Mucosa of descending colon (tissue), 3 donors: ENCODE measurements at regions not wholly inside any gene's neighbourhood (a gene's known extent, or its start where the extent isn't known, plus 50 kb on each side); places are given as distances from the start of the nearest gene placed in this dataset.
A peak's percentile ranks its signal among the peaks of the same experiment; 100 is the strongest.
"Not testable (repeated sequence)": the region's sequence is repeated elsewhere in the genome, so short reads cannot be mapped to it uniquely, and the experiment has no call there.

Experiments used
- ATAC-seq: fragments of 200-7000 bp; cut with Tn5 transposase; one replicate; pipeline ENCODE4 v1.9.1; 2020; ENCODE audit warnings: mild to moderate bottlenecking, moderate library complexity
- DNase-seq, 3 donors: peaks; one replicate each; pipeline ENCODE4 v3.0.0-alpha.2; 2020
- H3K36me3 ChIP-seq: fragments of 200-600 bp; one replicate; pipeline ENCODE4 v1.8.0; 2021; ENCODE audit warnings: low read depth, mild to moderate bottlenecking
- H3K4me1 ChIP-seq: fragments of 200-600 bp; one replicate; pipeline ENCODE4 v1.8.0; 2021; ENCODE audit warnings: low read depth, mild to moderate bottlenecking
- H3K4me3 ChIP-seq: fragments of 200-600 bp; one replicate; pipeline ENCODE4 v1.8.0; 2021; ENCODE audit warnings: mild to moderate bottlenecking
- H3K9me3 ChIP-seq: fragments of 200-600 bp; one replicate; pipeline ENCODE4 v1.8.0; 2021; ENCODE audit warnings: mild to moderate bottlenecking
- intact Hi-C, 2 donors: fragments of 100-400 bp; cut with DNase I in 1 of 2; cut with micrococcal nuclease in 1 of 2; formaldehyde crosslinking; loops; one replicate each; pipeline versions ENCODE4 v1.11.0 to v1.11.1; 2022; cut with DNase I, micrococcal nuclease
- TF ChIP-seq, protein P1 (sequence below): fragments of 200-600 bp; IDR thresholded peaks from one replicate; pipeline ENCODE4 v1.8.0; 2022; ENCODE audit warnings: antibody characterized with exemption, mild to moderate bottlenecking
- donor health status: DM: no; HTN: no; CAD: no; lungs with moderate emphysema.
- donor health status: DM: no; HTN: no; CAD: no.
- donor health status: DM: no; HTN: yes; CAD: no.

DNA sequence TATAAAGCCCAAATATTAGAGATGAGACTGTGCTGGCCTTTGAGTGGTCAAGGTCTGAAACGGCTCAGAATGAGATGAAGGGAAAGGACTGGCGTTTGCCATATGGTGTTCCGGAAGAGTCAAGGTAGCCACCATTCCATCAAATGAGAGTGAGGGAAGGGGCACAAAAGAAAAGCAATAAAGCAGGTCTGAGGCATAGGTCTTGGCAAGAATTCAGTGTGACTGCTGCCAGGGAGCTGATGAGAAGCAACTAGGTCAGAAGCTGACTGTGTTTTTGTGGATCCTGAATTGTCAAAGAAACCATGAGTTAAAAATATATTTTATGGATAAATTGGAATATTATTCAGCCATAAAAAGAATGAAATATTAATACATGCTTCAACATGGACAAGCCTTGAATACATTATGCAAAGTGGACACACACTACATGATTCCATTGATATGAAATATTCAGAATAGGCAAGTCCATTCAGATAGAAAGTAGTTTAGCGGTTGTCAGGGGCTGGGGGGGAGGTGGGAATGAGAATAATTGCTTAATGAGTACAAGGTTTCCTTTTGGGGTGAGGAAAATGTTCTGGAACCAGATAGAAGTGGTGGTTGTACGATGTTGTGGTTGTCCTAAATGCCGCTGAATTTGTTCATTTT is 374.6 kb downstream of the ANAPC1 start:
- ATAC-seq, H3K4me1 ChIP-seq: not testable (repeated sequence)

DNA sequence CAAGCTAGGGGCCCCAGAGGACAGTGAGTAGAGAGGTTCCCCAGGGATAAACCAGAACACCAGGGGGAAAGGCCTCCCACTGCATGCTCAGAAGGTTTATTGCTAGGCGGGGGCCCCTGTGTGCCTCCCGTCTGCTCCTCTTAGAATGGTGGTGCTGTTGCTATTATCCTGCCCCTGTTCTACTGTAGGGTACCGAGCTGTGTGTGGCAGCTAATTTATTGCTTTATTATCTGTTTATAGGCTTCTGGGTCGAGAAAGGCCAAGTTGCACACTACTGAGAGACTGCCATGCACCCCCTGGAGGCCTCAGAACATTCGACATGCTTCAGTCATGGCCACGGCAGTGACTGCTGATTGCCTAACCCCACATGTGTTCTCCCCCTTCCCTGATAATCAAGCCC is 373.6 kb downstream of the ANAPC1 start:
- H3K36me3 ChIP-seq, H3K9me3 ChIP-seq, H3K4me1 ChIP-seq, H3K4me3 ChIP-seq, DNase-seq, ATAC-seq, intact Hi-C loops: not testable (repeated sequence)

More for the DNA sequence above, 374.6 kb downstream of the ANAPC1 start:
- DNase-seq, H3K36me3 ChIP-seq, H3K9me3 ChIP-seq, H3K4me3 ChIP-seq, intact Hi-C loops: not testable (repeated sequence)

DNA sequence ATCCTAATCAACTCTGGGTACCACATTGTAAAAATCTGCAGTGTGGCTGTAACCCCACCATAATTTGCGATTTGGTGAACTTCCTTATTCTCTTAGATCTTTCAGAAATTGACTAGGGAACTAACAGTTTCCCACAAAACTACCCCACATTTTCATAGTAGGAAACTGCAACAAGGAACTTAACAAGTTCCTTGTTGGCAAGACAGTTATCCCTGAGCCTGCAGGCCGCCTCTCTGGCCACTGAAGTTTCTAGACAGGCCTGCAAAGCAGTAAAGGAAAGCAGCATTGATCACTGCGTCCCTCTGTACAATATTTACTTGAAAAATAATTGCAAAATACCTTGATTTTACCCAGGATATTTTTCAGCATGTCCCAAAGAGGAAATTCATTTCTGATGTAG is 372.9 kb downstream of the ANAPC1 start:
- H3K9me3 ChIP-seq, H3K36me3 ChIP-seq, ATAC-seq, intact Hi-C loops, H3K4me3 ChIP-seq, H3K4me1 ChIP-seq, DNase-seq: not testable (repeated sequence)

DNA sequence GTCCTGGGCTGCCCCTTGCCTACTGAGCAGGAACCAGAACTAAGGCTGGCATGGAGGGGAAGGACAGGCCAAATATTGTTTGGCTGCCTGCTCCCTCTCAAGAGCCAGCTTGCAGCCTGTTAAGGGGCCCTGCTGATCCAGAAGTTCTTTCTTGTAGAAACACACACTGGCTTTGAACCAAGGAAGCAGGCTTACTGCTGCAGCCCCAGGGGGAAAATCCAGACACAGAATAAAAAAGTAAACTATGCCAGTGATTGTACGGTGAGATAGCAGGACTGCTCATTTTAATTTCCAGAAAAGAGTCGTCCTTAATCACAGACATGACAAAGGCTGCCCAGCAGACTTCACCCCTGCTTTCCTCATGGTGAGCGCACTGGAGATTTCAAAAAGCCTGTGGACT is 371.6 kb downstream of the ANAPC1 start:
- intact Hi-C loops, DNase-seq, H3K36me3 ChIP-seq, H3K4me1 ChIP-seq, H3K9me3 ChIP-seq, H3K4me3 ChIP-seq, ATAC-seq: not testable (repeated sequence)

DNA sequence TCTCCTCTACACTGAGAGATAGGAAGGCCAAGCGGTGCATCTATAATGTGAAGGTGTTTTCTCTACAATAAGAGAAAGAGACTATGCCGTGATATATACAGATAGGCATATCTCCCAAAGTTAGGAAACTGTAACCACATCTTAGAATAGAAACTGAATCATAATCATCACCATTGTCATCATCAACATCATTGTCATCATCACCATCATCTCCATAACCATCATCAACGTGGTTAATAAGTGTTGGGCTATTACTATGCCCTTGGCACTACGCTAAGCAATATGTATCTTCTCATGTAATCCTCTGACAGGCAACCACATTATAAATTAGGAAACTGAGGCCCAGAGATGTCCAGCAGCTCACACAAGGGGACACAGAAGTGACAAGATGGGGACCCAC is 369.9 kb downstream of the ANAPC1 start:
- H3K4me3 ChIP-seq, H3K9me3 ChIP-seq, DNase-seq, H3K4me1 ChIP-seq, H3K36me3 ChIP-seq, ATAC-seq, intact Hi-C loops: not testable (repeated sequence)

DNA sequence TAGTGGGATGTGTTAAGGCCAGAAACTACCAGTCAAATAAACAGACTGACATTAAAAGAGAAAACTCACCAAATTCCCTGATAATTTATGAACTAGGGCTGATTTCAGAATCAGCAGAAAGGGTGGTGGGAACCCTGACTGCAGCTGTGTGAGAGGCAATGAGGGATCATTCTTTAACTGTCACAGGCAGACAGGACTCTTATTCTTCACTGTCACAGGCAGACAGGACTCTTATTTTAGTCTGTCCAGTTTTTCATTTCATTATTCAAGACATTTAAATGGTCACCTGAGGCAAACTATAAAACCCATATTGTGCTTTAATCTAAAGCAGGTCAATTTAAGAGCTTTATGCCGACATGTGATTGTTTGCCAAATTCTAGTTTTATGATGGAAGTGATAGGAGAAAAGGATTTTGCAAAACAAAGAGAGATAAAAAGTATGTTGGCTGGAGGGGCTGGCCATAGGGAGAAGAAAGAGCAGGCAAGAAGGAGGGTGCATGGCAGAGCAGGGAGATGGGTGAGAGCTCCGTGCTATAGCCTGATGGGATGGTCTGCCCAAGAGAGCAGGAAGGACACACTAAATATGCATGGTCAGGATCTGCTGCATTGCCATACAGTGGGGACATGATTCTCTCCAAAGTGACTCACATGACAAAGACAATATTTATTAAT is 366.8 kb downstream of the ANAPC1 start:
- intact Hi-C loops, H3K9me3 ChIP-seq, H3K36me3 ChIP-seq, H3K4me1 ChIP-seq, H3K4me3 ChIP-seq, ATAC-seq, DNase-seq: not testable (repeated sequence)

DNA sequence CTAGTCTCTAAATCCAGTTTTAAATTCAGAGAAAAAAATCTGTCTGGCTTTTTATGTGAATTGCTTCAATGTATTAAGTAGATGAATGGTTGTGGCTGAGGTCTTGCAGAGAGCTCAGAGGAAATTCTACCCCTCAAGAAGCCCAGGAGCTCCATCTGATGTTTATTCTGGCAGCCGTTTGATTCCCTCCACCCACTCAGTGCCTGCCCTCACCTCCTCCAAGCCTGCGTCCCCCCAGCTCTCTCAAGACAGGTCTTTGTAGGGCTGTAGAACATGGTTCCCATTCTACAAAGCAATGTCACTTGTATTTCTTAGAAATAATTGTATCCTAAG is 366.3 kb downstream of the ANAPC1 start:
- H3K36me3 ChIP-seq, ATAC-seq, H3K4me1 ChIP-seq, DNase-seq, H3K4me3 ChIP-seq, intact Hi-C loops, H3K9me3 ChIP-seq: not testable (repeated sequence)

DNA sequence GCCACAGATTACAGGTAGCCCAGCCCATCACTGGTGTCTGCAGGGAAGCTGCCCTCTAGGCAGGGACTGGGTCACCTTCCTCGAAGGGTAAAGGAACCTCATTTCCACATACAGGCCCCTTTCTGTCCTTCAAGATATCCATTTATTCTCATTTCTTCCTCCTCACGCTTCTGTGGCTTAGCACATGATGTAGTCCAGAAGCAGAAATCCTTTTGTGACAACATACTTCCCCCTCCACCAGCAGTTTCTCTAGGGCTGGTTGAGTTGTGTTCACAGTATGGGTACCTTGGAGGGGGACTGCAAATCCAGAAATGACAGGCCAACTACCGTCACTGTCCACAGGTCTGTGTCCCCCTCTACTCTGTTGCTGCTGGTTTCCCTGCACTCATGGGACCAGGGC is 364.9 kb downstream of the ANAPC1 start:
- H3K36me3 ChIP-seq = no peaks in the 10 kb centered on the region
- no peak for ATAC-seq

DNA sequence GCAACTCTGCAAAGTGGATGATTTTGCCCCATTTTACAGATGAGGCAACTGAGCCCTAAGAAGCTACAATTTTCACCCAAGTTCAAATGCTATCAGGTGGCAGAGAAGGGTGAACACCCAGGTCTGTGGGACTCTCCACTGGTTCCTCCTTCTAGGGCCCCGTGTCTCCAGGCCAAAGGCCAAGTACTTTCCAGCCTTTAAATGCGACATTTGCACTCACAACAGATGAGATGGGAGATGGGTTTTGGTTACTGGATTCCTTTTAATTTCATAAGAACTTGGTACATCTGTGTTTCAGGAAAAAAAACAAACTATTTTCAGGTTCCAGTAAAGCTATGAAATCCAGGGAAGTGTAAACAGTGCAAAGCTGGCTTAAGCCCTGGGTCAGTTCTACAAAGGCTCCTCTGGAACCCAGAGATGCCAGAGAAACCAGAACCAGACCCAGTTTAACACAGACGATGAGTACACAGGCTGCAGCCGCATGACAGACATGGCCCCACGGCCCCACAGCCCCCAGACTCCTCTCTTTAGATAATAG is 361.7 kb downstream of the ANAPC1 start:
- H3K9me3 ChIP-seq = no peaks in the 10 kb centered on the region
- H3K4me3 ChIP-seq = no peak overlapping the region
- intact Hi-C loops = no loop called here
- ATAC-seq (peak; percentile 20), DNase-seq (no peak)
- no peaks in the 10 kb centered on the region for H3K36me3 ChIP-seq
- H3K4me1 ChIP-seq = no peaks in the 10 kb centered on the region
- TF ChIP-seq, protein P1, sequence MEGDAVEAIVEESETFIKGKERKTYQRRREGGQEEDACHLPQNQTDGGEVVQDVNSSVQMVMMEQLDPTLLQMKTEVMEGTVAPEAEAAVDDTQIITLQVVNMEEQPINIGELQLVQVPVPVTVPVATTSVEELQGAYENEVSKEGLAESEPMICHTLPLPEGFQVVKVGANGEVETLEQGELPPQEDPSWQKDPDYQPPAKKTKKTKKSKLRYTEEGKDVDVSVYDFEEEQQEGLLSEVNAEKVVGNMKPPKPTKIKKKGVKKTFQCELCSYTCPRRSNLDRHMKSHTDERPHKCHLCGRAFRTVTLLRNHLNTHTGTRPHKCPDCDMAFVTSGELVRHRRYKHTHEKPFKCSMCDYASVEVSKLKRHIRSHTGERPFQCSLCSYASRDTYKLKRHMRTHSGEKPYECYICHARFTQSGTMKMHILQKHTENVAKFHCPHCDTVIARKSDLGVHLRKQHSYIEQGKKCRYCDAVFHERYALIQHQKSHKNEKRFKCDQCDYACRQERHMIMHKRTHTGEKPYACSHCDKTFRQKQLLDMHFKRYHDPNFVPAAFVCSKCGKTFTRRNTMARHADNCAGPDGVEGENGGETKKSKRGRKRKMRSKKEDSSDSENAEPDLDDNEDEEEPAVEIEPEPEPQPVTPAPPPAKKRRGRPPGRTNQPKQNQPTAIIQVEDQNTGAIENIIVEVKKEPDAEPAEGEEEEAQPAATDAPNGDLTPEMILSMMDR = no peak

More for the DNA sequence above, 364.9 kb downstream of the ANAPC1 start:
- no peak for DNase-seq
- TF ChIP-seq, protein P1 = no peak
- Histone ChIP-seq H3K4me1 (no peaks in the 10 kb centered on the region), H3K9me3 (no peaks in the 10 kb centered on the region), H3K4me3 (no peak overlapping the region)
- intact Hi-C loops = no loop called here
